Left lung (tissue), 4 donors: ENCODE measurements at regions not wholly inside any gene's neighbourhood (a gene's known extent, or its start where the extent isn't known, plus 50 kb on each side); places are given as distances from the start of the nearest gene placed in this dataset.

Source experiments
- ATAC-seq: fragments of 200-7000 bp; cut with Tn5 transposase; one replicate; pipeline ENCODE4 v1.9.1; 2020; ENCODE audit warnings: moderate library complexity
- DNase-seq, 4 donors: peaks; one replicate each; pipeline ENCODE4 v3.0.0-alpha.2; 2013 to 2020
- H3K27ac ChIP-seq, 2 donors: fragments of 200-600 bp; sonication (generic) in 1 of 2; one replicate each; pipeline versions ENCODE4 v1.5.0 to v1.8.0; 2020 to 2021
- H3K27me3 ChIP-seq, 2 donors: fragments of 200-600 bp; sonication (generic) in 1 of 2; one replicate each; pipeline versions ENCODE4 v1.5.0 to v1.8.0; 2020 to 2021
- H3K36me3 ChIP-seq, 2 donors: fragments of 200-600 bp; sonication (generic) in 1 of 2; one replicate each; pipeline versions ENCODE4 v1.5.0 to v1.8.0; 2020 to 2021
- H3K4me1 ChIP-seq, 2 donors: fragments of 200-600 bp; one replicate each; pipeline ENCODE4 v1.8.0; 2021
- H3K4me3 ChIP-seq, 2 donors: fragments of 200-600 bp; sonication (generic) in 1 of 2; one replicate each; pipeline versions ENCODE4 v1.5.0 to v1.8.0; 2020 to 2021; ENCODE audit warnings: mild to moderate bottlenecking in 1 of 2
- H3K9me3 ChIP-seq, 2 donors: fragments of 200-600 bp; sonication (generic) in 1 of 2; one replicate each; pipeline versions ENCODE4 v1.5.0 to v1.8.0; 2020 to 2021
- intact Hi-C, 2 donors: fragments of 100-400 bp; cut with DNase I; formaldehyde crosslinking; loops; one replicate each; pipeline versions ENCODE4 v1.11.2 to v1.14.2; 2022
- TF ChIP-seq, protein P1 (sequence below), 2 donors: fragments of 200-600 bp; sonication (generic) in 1 of 2; IDR thresholded peaks; one replicate each; pipeline versions ENCODE4 v1.5.0 to v1.8.0; 2021; ENCODE audit warnings: antibody characterized with exemption in 2 of 2
- donor health status: DM: no; HTN: yes; CAD: no.
- donor health status: DM: no; HTN: no; CAD: no.

DNA sequence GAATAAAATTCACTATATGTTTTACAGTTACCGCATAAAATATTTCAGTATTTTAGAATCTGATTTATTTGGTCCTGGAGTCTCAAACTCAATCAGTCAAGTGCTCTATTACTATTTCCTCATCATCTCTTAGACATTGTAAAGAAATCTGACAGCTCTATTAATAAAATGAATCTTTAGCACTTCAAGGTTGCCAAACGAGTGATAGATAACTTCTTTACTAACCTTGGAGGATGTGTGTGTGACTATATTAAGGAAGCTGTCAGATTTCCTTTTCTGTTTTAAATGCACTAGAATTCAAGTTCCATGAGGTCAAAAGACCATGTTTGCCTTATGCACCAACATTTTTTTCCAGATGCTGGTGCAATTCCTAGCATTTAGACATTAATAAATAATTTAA lies 389.8 kb upstream of the AZI2 start:
- DNase-seq = no peak
- Histone ChIP-seq H3K4me3 (no peak overlapping the region), H3K27me3 (no peaks in the 10 kb centered on the region), H3K9me3 (peaks cover 0 to 26% of the 10 kb centered on the region in 2 donors), H3K27ac (no peak overlapping the region), H3K4me1 (peaks cover 0 to 2% of the 10 kb centered on the region in 2 donors), H3K36me3 (no peaks in the 10 kb centered on the region)
- ATAC-seq = no peak
- intact Hi-C loops = no loop called here
- TF ChIP-seq, protein P1, sequence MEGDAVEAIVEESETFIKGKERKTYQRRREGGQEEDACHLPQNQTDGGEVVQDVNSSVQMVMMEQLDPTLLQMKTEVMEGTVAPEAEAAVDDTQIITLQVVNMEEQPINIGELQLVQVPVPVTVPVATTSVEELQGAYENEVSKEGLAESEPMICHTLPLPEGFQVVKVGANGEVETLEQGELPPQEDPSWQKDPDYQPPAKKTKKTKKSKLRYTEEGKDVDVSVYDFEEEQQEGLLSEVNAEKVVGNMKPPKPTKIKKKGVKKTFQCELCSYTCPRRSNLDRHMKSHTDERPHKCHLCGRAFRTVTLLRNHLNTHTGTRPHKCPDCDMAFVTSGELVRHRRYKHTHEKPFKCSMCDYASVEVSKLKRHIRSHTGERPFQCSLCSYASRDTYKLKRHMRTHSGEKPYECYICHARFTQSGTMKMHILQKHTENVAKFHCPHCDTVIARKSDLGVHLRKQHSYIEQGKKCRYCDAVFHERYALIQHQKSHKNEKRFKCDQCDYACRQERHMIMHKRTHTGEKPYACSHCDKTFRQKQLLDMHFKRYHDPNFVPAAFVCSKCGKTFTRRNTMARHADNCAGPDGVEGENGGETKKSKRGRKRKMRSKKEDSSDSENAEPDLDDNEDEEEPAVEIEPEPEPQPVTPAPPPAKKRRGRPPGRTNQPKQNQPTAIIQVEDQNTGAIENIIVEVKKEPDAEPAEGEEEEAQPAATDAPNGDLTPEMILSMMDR (IDR thresholded peaks at IDR 0.05) = no peak

- ATAC-seq = no peak
- Histone ChIP-seq H3K4me1 (peaks cover 0 to 5% of the 10 kb centered on the region in 2 donors), H3K9me3 (peaks cover 0 to 13% of the 10 kb centered on the region in 2 donors), H3K27me3 (no peaks in the 10 kb centered on the region), H3K4me3 (no peak overlapping the region), H3K27ac (no peak overlapping the region), H3K36me3 (no peaks in the 10 kb centered on the region)
- no peak for DNase-seq
- intact Hi-C loops = no loop called here
- TF ChIP-seq, protein P1 (IDR thresholded peaks at IDR 0.05) = no peak
Measured at GRCh38 chr3:28739647-28740046, 391.0 kb upstream of the AZI2 start.

DNA sequence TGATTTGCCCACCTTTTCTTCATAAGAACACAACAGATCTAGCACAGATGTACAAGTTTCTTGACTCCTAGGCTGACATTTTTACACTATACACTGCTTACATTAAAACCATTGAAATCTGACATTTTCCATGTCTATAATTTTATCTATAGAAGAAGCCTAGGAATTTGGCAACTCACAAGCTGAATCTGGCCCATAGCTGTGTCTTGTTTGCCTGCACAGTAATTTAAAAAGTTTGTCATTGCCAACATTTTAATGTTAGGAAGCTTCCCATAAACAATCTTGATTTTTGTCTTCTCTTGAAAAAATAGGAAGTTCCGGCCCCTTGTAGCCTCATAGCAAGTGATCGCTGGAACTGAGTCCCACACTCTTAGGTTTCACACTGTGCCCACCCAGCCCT lies 394.6 kb upstream of the AZI2 start:
- H3K36me3 ChIP-seq = no peaks in the 10 kb centered on the region
- no peaks in the 10 kb centered on the region for H3K27me3 ChIP-seq
- H3K27ac ChIP-seq = no peak overlapping the region
- TF ChIP-seq, protein P1 (IDR thresholded peaks at IDR 0.05) = no peak
- intact Hi-C loops = no loop called here
- ATAC-seq (no peak), DNase-seq (no peak)
- H3K4me3 ChIP-seq = no peak overlapping the region
- peaks cover 0 to 5% of the 10 kb centered on the region in 2 donors for H3K4me1 ChIP-seq
- H3K9me3 ChIP-seq = peaks cover 0 to 4% of the 10 kb centered on the region in 2 donors

GRCh38 chr3:28743831-28744230 lies 395.2 kb upstream of the AZI2 start:
- no peaks in the 10 kb centered on the region for H3K36me3 ChIP-seq
- no peak overlapping the region for H3K27ac ChIP-seq
- intact Hi-C loops = no loop called here
- peaks cover 0 to 8% of the 10 kb centered on the region in 2 donors for H3K9me3 ChIP-seq
- H3K27me3 ChIP-seq = no peaks in the 10 kb centered on the region
- peak; percentile 36 for ATAC-seq
- DNase-seq = peak in 2 of 4 donors; percentile 10 to 15
- peaks cover 0 to 5% of the 10 kb centered on the region in 2 donors for H3K4me1 ChIP-seq
- H3K4me3 ChIP-seq = no peak overlapping the region
- TF ChIP-seq, protein P1 (IDR thresholded peaks at IDR 0.05) = no peak

GRCh38 chr3:28745436-28745835 lies 396.8 kb upstream of the AZI2 start:
- Histone ChIP-seq H3K27me3 (no peaks in the 10 kb centered on the region), H3K9me3 (peaks cover 0 to 22% of the 10 kb centered on the region in 2 donors), H3K4me1 (peaks cover 0 to 5% of the 10 kb centered on the region in 2 donors), H3K36me3 (no peaks in the 10 kb centered on the region), H3K27ac (no peak overlapping the region), H3K4me3 (no peak overlapping the region)
- ATAC-seq = no peak
- no peak for DNase-seq
- TF ChIP-seq, protein P1 (IDR thresholded peaks at IDR 0.05) = no peak
- intact Hi-C loops = no loop called here
